Chondrocyte (in vitro differentiated cells): ENCODE measurements at regions not wholly inside any gene's neighbourhood (a gene's known extent, or its start where the extent isn't known, plus 50 kb on each side); places are given as distances from the start of the nearest gene placed in this dataset.

ENCODE experiments used
- DNase-seq: peaks from one replicate; pipeline ENCODE4 v3.0.0; 2021; ENCODE audit warnings: mixed read lengths, low spot score
- H3K27ac Mint-ChIP-seq: one replicate; pipeline ENCODE4 v1.8.0; 2021; ENCODE audit warnings: mild to moderate bottlenecking, moderate library complexity, mixed read lengths; ENCODE audit not compliant: unreplicated experiment
- H3K27me3 Mint-ChIP-seq: 2 replicates; pipeline ENCODE4 v1.8.0; 2021; ENCODE audit warnings: low read depth, mixed read lengths
- H3K36me3 Mint-ChIP-seq: 2 replicates; pipeline ENCODE4 v1.8.0; 2021; ENCODE audit warnings: low read depth, mixed read lengths
- H3K4me1 Mint-ChIP-seq: 2 replicates; pipeline ENCODE4 v1.8.0; 2021; ENCODE audit warnings: low read depth, mild to moderate bottlenecking, mixed read lengths
- H3K4me3 Mint-ChIP-seq: one replicate; pipeline ENCODE4 v1.8.0; 2021; ENCODE audit warnings: mild to moderate bottlenecking, moderate library complexity, mixed read lengths; ENCODE audit not compliant: unreplicated experiment
- H3K9me3 Mint-ChIP-seq: 2 replicates; pipeline ENCODE4 v1.8.0; 2021; ENCODE audit warnings: low read depth, mixed read lengths
- CTCF ChIP-seq: fragments of 200-600 bp; sonication (generic); IDR thresholded peaks from 2 replicates; pipeline ENCODE4 v1.5.0; 2021; ENCODE audit warnings: antibody characterized with exemption, mild to moderate bottlenecking, moderate library complexity

- H3K9me3 Mint-ChIP-seq: peaks cover 7% of the 10 kb centered on the region
- no peak for DNase-seq
- peaks cover 7% of the 10 kb centered on the region for H3K4me1 Mint-ChIP-seq
- peaks cover 3% of the 10 kb centered on the region for H3K27me3 Mint-ChIP-seq
- no peak overlapping the region for H3K4me3 Mint-ChIP-seq
- H3K36me3 Mint-ChIP-seq: no peaks in the 10 kb centered on the region
- H3K27ac Mint-ChIP-seq: no peak overlapping the region
- no peak for TF ChIP-seq CTCF
These were observed 296.0 kb upstream of the PTBP2 start for GRCh38 chr1:96425382-96426129.

DNA sequence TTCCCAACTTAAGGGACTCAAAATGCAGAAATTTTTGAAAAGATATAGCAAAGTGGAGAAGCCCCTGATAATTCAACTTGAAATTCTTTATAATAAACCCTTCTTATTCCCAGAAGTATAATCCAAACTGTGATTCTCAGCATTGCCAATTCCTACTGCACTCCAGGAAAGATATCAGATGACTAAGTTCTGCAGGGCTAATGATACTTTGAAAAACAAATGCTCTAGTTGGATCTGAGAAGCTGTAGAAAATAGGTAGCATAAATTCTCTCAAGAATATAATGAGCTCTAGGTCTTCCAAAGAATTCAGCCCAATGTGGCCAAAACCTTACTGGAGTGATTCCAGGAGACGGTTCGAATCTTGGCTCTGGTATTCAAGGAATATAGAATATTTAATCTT, 294.0 kb upstream of the PTBP2 start:
- H3K9me3 Mint-ChIP-seq: peaks cover 14% of the 10 kb centered on the region
- H3K36me3 Mint-ChIP-seq: peaks cover 2% of the 10 kb centered on the region
- TF ChIP-seq CTCF: no peak
- peaks cover 19% of the 10 kb centered on the region for H3K27me3 Mint-ChIP-seq
- DNase-seq: no peak
- peaks cover 7% of the 10 kb centered on the region for H3K4me1 Mint-ChIP-seq
- H3K27ac Mint-ChIP-seq: no peak overlapping the region
- no peak overlapping the region for H3K4me3 Mint-ChIP-seq

- peaks cover 13% of the 10 kb centered on the region for H3K27me3 Mint-ChIP-seq
- no peak overlapping the region for H3K27ac Mint-ChIP-seq
- no peaks in the 10 kb centered on the region for H3K4me1 Mint-ChIP-seq
- DNase-seq: no peak
- H3K36me3 Mint-ChIP-seq: peaks cover 3% of the 10 kb centered on the region
- H3K9me3 Mint-ChIP-seq: no peaks in the 10 kb centered on the region
- no peak overlapping the region for H3K4me3 Mint-ChIP-seq
- TF ChIP-seq CTCF: no peak
These were observed 276.3 kb upstream of the PTBP2 start for GRCh38 chr1:96445302-96445701.

- Mint-ChIP-seq H3K36me3 (no peaks in the 10 kb centered on the region), H3K4me1 (no peaks in the 10 kb centered on the region), H3K27me3 (peaks cover 32% of the 10 kb centered on the region), H3K9me3 (no peaks in the 10 kb centered on the region), H3K27ac (no peak overlapping the region), H3K4me3 (no peak overlapping the region)
- TF ChIP-seq CTCF: no peak
- no peak for DNase-seq
These were observed 257.5 kb upstream of the PTBP2 start for GRCh38 chr1:96464066-96464465.

GRCh38 chr1:96464522-96464921, 257.1 kb upstream of the PTBP2 start:
- H3K27ac Mint-ChIP-seq: no peak overlapping the region
- DNase-seq: no peak
- no peaks in the 10 kb centered on the region for H3K36me3 Mint-ChIP-seq
- H3K27me3 Mint-ChIP-seq: peaks cover 32% of the 10 kb centered on the region
- H3K9me3 Mint-ChIP-seq: no peaks in the 10 kb centered on the region
- H3K4me1 Mint-ChIP-seq: no peaks in the 10 kb centered on the region
- no peak overlapping the region for H3K4me3 Mint-ChIP-seq
- no peak for TF ChIP-seq CTCF
